ENCODE measurements at regions not wholly inside any gene's neighbourhood (a gene's known extent, or its start where the extent isn't known, plus 50 kb on each side); places are given as distances from the start of the nearest gene placed in this dataset.
"Not testable (repeated sequence)": the region's sequence is repeated elsewhere in the genome, so short reads cannot be mapped to it uniquely, and the experiment has no call there.

GRCh38 chr6:14474816-14475215 lies 357.2 kb downstream of the CD83 start:
- no peak for ATAC-seq (ENCODE audit: low read depth)
- intact Hi-C loops (cut with micrococcal nuclease): no loop called here
- Mint-ChIP-seq H3K27me3 (no peaks in the 10 kb centered on the region), H3K4me1 (peaks cover 19% of the 10 kb centered on the region), H3K4me3 (no peak overlapping the region), H3K9me3 (no peaks in the 10 kb centered on the region), H3K27ac (no peak overlapping the region), H3K36me3 (ENCODE audit: low read depth) (no peaks in the 10 kb centered on the region)
- no peak for TF ChIP-seq CTCF (IDR thresholded peaks at IDR 0.05)
- ChIA-PET POLR2A (no interaction called here), CTCF (no interaction called here)
- no peak for DNase-seq

- DNase-seq (no peak), ATAC-seq (ENCODE audit: low read depth) (no peak)
- ChIA-PET CTCF (no interaction called here), POLR2A (interaction anchor here (0.6 kb wide), 1 partner anchor 236 kb away, joined by 3 read pairs; no protein-coding TSS in a partner anchor)
- Mint-ChIP-seq H3K9me3 (no peaks in the 10 kb centered on the region), H3K27me3 (no peaks in the 10 kb centered on the region), H3K27ac (no peak overlapping the region), H3K36me3 (ENCODE audit: low read depth) (no peaks in the 10 kb centered on the region), H3K4me1 (peaks cover 19% of the 10 kb centered on the region), H3K4me3 (no peak overlapping the region)
- no peak for TF ChIP-seq CTCF (IDR thresholded peaks at IDR 0.05)
- intact Hi-C loops (cut with micrococcal nuclease): no loop called here
Measured at GRCh38 chr6:14475306-14475705, 357.7 kb downstream of the CD83 start.

- intact Hi-C loops (cut with micrococcal nuclease): no loop called here
- H3K27ac Mint-ChIP-seq: no peak overlapping the region
- no peaks in the 10 kb centered on the region for H3K36me3 Mint-ChIP-seq (ENCODE audit: low read depth)
- CTCF ChIA-PET: no interaction called here
- POLR2A ChIA-PET: no interaction called here
- ATAC-seq (ENCODE audit: low read depth): no peak
- H3K4me3 Mint-ChIP-seq: no peak overlapping the region
- H3K9me3 Mint-ChIP-seq: peaks cover 4% of the 10 kb centered on the region
- DNase-seq: no peak
- no peaks in the 10 kb centered on the region for H3K27me3 Mint-ChIP-seq
- peaks cover 19% of the 10 kb centered on the region for H3K4me1 Mint-ChIP-seq
- TF ChIP-seq CTCF (IDR thresholded peaks at IDR 0.05): no peak
Measured at GRCh38 chr6:14476793-14477531, 359.4 kb downstream of the CD83 start.

- H3K27ac Mint-ChIP-seq: no peak overlapping the region
- ChIA-PET POLR2A (no interaction called here), CTCF (no interaction called here)
- no peaks in the 10 kb centered on the region for H3K27me3 Mint-ChIP-seq
- no peaks in the 10 kb centered on the region for H3K36me3 Mint-ChIP-seq (ENCODE audit: low read depth)
- no peak for TF ChIP-seq CTCF (IDR thresholded peaks at IDR 0.05)
- H3K9me3 Mint-ChIP-seq: peaks cover 4% of the 10 kb centered on the region
- H3K4me1 Mint-ChIP-seq: peaks cover 17% of the 10 kb centered on the region
- H3K4me3 Mint-ChIP-seq: no peak overlapping the region
- intact Hi-C loops (cut with micrococcal nuclease): no loop called here
- DNase-seq: no peak
- ATAC-seq (ENCODE audit: low read depth): no peak
Measured at GRCh38 chr6:14477559-14477958, 360.0 kb downstream of the CD83 start.

GRCh38 chr6:14478381-14479225 lies 361.0 kb downstream of the CD83 start:
- no peak overlapping the region for H3K4me3 Mint-ChIP-seq
- no peak overlapping the region for H3K27ac Mint-ChIP-seq

GRCh38 chr6:14481946-14482345 lies 364.4 kb downstream of the CD83 start:
- CTCF ChIA-PET; H3K27ac Mint-ChIP-seq; H3K9me3 Mint-ChIP-seq; H3K27me3 Mint-ChIP-seq; H3K36me3 Mint-ChIP-seq (ENCODE audit: low read depth); POLR2A ChIA-PET; intact Hi-C loops (cut with micrococcal nuclease); H3K4me3 Mint-ChIP-seq; DNase-seq; ATAC-seq (ENCODE audit: low read depth); H3K4me1 Mint-ChIP-seq: not testable (repeated sequence)

More at GRCh38 chr6:14478381-14479225, 361.0 kb downstream of the CD83 start:
- no peak for DNase-seq
- no peak for TF ChIP-seq CTCF (IDR thresholded peaks at IDR 0.05)
- POLR2A ChIA-PET: no interaction called here
- no peaks in the 10 kb centered on the region for H3K27me3 Mint-ChIP-seq
- intact Hi-C loops (cut with micrococcal nuclease): no loop called here
- ATAC-seq (ENCODE audit: low read depth): no peak
- peaks cover 4% of the 10 kb centered on the region for H3K9me3 Mint-ChIP-seq
- H3K4me1 Mint-ChIP-seq: peaks cover 10% of the 10 kb centered on the region
- CTCF ChIA-PET: no interaction called here
- no peaks in the 10 kb centered on the region for H3K36me3 Mint-ChIP-seq (ENCODE audit: low read depth)

Data from activated B cell treated with CpG ODN at 0.5 μM for 24 hours (primary cell).